Activated T-cell treated with anti-CD3 and anti-CD28 coated beads for 48 hours (primary cell): ENCODE measurements at regions not wholly inside any gene's neighbourhood (a gene's known extent, or its start where the extent isn't known, plus 50 kb on each side); places are given as distances from the start of the nearest gene placed in this dataset.
"Not testable (repeated sequence)": the region's sequence is repeated elsewhere in the genome, so short reads cannot be mapped to it uniquely, and the experiment has no call there.

ENCODE experiments used
- DNase-seq: peaks from one replicate; pipeline ENCODE4 v3.0.0-alpha.2; 2020; ENCODE audit warnings: low read depth

DNA sequence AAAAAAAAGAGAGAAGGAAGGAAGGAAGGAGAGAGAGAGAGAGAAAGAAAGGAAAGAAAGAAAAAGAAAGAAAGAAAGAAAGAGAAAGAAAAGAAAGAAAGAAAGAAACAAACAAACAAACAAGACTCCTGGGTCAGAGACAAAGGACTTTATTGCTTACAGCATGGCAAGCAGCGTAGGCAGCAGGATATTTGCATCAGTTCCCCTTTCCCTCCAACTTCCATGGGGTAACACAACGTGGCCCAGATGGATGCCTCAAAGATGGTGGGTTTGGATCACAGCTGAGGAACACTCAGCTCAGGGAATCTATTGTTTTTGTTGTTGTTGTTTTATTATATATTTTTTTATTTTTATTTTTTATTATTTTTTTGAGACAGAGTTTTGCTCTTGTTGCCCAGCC lies 128.5 kb upstream of the VKORC1L1 start:
- DNase-seq = no peak

DNA sequence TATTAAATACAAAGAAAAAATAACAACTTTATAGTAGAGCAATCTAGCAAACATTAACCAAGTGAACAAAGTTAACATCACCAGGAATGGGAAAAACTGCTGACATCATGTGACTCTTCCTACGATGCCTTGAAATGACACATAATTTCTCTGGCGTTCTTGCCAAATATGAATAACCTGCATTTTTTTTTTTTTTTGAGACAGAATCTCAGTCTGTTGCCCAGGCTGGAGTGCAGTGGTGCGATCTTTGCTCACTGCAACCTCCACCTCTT lies 126.5 kb upstream of the VKORC1L1 start:
- no peak for DNase-seq

DNA sequence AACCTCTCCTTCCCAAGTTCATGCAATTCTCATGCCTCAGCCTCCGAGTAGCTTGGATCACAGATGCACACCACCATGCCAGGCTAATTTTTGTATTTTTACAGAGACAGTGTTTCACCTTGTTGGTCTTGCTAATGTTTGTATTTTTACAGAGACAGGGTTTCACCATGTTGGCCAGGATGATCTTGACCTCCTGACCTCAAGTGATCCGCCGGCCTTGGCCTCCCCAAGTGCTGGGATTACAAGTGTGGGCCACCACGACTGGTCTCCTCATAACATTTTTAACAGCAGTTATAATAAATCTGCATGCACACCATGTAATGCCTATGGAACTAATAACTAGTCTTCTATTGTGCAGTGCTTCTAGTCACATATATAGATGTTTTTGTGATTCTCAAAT lies 123.8 kb upstream of the VKORC1L1 start:
- no peak for DNase-seq

- no peak for DNase-seq
These were observed 123.4 kb upstream of the VKORC1L1 start for GRCh38 chr7:65749518-65749917.

GRCh38 chr7:65750511-65751344 lies 122.1 kb upstream of the VKORC1L1 start:
- peak; percentile 90 for DNase-seq

- not testable (repeated sequence) for DNase-seq
These were observed 118.8 kb upstream of the VKORC1L1 start for GRCh38 chr7:65754070-65754469.

DNA sequence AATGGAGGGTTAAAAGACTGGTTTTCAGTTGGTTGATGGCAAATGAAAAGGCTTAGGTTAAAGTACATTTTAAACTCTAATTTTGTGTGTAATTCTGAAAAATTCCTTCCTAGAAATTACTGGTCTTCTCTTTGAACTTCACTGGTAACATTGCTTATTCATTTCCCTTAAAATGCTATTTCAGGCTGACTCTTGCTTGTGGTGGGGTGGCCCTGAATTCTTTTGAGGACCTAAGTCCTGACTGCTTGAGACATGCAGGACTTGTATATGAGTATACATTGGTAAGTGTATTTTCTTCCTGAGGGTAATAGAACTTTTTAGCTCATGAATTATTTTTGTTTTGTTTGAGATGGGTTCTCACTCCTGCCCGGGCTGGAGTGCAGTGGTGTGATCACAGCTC lies 113.9 kb upstream of the VKORC1L1 start:
- not testable (repeated sequence) for DNase-seq

DNA sequence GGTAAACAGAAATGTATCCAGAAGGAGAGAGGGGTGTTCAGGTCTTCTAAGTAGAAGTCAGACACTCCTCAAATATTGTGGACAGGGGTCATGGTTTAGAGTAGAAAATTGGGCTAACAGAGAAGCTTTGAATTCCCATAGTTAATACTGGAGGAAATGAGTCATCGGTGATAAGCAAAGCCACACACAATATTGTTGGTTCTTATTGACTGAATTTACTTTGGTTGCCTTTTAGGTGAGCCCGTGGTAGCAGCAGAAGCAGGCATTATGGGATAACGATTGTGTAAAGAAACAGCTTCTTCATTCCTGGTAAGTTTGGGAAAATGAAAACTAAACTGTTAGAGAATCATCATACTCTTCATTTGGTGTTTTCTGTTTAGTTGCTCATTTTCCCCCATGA lies 110.2 kb upstream of the VKORC1L1 start:
- DNase-seq = not testable (repeated sequence)

GRCh38 chr7:65763114-65763513 lies 109.8 kb upstream of the VKORC1L1 start:
- not testable (repeated sequence) for DNase-seq

GRCh38 chr7:65770473-65771225 lies 102.2 kb upstream of the VKORC1L1 start:
- DNase-seq = peak; percentile 94

DNA sequence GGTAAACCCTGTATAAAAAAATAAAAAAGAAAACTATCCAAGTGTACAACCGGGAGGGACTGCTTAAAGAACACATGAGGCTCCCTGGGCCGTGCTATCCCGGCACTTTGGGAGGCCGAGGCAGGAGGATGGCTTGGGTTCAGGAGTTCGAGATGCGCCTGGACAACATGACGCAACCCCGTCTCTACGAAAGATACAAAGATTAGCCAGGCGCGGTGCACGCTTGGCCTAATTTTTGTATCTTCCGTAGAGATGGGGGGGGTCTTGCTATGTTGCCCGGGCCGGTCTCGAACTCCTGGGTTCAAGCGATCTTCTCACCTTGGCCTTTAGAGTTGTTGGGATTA lies 101.7 kb upstream of the VKORC1L1 start:
- not testable (repeated sequence) for DNase-seq

- DNase-seq = not testable (repeated sequence)
These were observed 96.2 kb upstream of the VKORC1L1 start for GRCh38 chr7:65776677-65777076.

DNA sequence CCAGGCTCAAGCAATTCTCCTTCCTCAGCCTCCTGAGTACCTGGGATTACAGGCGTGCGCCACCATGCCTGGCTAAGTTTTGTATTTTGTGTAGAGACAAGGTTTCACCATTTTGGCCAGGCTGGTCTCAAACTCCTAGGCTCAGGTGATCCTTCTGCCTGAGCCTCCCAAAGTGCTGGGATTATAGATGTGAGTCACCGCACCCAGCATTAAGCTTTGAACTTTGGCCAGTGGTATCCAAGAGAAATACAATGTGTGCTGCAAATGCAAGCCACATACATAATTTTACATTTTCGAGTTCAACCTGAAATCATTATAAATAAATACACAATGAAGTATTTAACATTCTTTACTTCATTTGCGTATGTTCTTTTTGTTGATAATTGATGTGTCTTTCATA lies 82.9 kb upstream of the VKORC1L1 start:
- not testable (repeated sequence) for DNase-seq

GRCh38 chr7:65791788-65792187 lies 81.1 kb upstream of the VKORC1L1 start:
- DNase-seq = not testable (repeated sequence)

- not testable (repeated sequence) for DNase-seq
These were observed 80.1 kb upstream of the VKORC1L1 start for GRCh38 chr7:65792726-65793125.

GRCh38 chr7:65794671-65795391 lies 78.0 kb upstream of the VKORC1L1 start:
- DNase-seq = not testable (repeated sequence)

DNA sequence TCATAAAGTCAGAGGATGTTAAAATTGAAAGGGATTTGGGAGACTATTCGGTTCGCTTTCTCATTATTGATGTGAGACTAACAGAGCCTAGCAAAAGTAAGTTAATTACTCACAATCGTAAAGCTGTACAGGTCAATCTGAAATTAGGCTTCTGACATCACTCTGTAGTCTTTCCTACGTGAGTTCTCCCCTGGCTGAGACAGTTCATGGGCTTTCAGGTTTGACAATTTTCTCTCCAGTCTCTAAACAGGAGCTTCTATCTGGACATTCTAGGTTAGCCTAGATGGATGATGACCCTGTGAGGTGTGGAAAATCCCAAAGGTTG lies 77.5 kb upstream of the VKORC1L1 start:
- not testable (repeated sequence) for DNase-seq

GRCh38 chr7:65796205-65796604 lies 76.7 kb upstream of the VKORC1L1 start:
- no peak for DNase-seq

DNA sequence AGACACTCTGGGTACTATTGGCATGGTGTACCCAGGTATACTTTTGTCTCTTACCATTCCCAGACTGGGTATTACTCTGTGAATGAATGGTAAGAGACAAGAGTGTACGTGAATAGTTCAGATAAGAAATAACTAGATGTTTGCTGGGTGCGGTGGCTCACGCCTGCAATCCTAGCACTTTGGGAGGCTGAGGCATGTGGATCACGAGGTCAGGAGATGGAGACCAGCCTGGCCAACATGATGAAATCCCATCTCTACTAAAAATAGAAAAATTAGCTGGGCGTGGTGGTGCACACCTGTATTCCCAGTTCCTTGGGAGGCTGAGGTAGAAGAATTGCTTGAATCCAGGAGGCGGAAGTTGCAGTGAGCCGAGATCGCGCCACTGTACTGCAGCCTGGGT lies 75.8 kb upstream of the VKORC1L1 start:
- DNase-seq = not testable (repeated sequence)

DNA sequence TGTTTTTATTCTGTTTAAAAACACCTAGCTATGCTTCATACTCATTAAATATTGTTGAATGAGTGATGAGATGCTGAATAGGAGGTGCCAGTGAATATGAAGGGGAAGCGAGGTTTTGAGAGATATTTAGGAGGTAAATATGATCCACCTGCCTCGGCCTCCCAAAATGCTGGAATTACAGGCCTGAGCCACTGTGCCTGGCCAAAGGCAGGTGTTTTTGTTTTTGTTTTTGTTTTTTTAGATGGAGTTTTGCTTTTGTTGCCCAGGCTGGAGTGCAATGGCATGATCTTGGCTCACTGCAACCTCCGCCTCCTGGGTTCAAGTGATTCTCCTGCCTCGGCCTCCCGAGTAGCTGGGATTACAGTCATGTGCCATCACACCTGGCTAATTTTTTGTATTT lies 75.3 kb upstream of the VKORC1L1 start:
- DNase-seq = not testable (repeated sequence)

DNA sequence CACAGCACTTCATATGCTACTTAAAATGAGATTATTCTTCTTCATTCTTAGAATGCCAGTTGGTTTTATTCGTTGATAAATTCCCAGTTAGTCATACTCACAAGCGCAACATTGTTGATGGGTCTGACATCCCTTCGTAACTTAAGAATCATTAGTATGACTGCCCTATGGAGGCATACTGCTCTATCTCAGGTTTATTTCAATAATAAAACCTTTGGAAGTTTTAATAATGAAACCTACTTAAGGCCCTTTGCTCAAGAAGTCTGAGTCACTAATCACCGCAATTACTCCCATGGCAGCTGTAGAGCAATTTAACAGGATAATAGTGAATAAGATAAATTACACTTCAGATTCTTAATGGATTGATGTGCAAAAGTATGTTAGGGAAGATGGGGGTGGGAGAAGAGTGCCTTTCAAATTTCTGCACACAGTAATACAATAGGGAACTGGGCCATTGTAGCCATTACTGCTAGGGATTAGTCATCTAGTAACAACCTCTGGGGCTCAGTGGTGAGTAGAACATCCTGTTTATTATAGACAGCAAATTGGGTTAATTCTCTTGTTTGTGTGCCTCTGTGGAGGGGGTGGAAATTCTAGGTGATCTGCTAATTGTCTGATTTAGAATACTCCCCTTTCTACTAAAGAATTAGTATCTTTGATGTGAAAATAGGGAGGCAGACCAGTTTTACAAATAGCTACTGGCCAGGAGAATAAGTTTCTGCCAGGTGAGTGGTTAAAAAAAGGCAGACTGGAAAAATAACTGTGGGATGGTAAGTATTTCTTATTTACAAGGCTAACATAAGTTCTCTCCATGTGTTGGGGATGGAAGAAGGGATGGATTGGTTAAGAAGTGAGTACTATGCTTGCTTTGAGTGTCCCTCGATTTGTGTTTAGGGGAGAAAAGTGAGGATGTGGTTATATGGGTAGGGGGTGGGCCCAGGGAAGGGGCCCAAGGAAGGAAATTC lies 74.5 kb upstream of the VKORC1L1 start:
- no peak for DNase-seq

- DNase-seq = not testable (repeated sequence)
These were observed 72.7 kb upstream of the VKORC1L1 start for GRCh38 chr7:65800191-65800590.
